Activated gamma-delta T cell treated with anti-CD3 and anti-CD28 coated beads, Interleukin-2, amount 50 U/mL, for 16 hours (primary cell): ENCODE measurements at regions not wholly inside any gene's neighbourhood (a gene's known extent, or its start where the extent isn't known, plus 50 kb on each side); places are given as distances from the start of the nearest gene placed in this dataset.

Experiments
- DNase-seq: peaks from one replicate; pipeline ENCODE4 v3.0.0-alpha.2; 2020; ENCODE audit warnings: low read depth

DNA sequence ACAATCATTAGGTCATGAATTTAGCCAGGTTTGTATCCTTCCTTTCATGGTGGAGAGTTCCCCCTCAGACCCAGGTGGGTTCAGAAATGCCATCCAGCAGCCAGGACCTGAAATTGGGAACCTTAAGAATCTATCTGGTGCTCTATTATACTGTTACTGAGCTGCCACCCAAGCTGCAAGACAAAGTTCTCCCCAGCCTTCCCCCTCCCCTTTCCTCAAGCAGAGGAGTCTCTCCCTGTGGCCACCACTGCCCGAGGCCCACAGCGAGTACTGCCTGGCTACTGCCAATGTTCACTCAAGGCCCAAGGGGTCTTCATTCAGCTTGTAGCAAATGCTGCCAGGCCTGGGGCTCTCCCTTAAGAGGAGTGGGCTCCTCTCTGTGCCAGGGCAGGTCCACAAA is 133.8 kb downstream of the TMEM38B start:
- no peak for DNase-seq

DNA sequence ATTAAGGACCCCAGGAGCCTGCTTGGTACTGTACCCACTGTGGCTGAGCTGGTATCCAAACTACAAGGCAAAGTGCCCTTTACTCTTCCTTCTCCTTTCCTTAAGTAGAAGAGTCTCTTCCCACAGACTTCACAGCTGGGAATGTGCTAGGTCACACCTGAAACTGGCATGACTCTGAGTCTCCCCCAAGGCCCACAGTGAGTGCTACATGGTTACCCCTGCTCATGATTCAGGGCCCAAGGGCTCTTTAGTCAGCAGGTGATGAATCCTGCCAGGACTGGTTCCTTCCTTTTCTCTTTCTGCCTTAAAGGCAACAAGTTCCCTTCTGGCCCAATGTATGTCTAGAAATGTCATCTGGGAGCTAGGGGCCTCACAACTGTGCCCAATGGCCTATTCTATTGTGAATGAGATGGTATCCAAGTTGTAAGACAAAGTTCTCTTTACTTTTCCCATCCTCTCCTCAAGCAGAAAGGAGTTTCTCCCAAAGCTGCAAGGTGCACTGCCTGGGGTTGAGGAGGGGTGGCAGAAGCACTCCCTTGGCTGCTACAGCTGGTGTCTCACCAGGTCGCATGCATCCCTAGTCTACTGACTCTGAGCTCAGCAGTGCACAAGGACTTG is 134.4 kb downstream of the TMEM38B start:
- DNase-seq: no peak

DNA sequence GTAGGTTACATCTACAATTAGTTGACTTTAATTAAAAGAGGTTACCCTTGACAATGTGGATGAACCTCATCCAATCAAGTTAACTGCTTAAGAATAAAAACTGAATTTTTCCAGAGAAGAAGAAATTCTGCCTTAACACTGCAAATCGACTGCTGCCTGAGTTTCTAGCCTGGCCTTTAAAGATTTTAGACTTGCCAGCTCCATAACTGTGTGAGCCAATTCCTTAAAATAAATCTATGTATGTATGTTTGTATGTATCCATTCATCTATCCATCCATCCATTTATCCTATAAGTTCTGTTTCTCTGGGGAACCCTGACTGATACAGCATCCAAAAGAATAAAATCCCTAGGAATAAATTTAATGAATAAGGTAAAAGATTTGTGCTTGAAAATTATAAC is 136.1 kb downstream of the TMEM38B start:
- DNase-seq: no peak

DNA sequence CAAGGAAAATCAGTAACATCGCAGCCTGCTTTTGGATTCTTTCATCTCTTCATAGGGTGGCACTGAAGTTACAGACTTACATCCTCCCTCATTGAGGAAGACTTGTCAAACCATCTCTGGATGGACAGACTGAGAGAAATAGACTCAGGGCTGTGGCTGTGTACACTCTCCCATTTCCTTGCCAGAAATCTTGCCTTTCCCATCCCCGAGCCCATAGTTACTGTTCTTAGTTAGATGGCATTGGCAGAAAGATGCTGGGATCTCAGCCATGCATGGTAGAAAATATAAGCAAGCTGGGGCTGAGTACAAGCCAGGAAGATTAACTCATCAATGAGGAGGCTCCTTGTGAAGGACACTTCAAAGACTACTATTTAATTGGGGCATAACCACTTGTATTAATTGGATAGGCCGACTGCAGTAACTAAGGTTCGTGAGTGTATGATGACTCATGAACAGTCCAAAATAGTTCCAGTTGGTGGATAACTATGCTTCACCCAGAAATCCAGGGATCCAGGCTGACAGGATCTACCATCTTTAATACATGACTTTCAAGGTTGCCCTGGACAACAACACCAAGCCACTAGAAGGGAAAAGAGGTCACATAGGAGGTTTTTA is 137.9 kb downstream of the TMEM38B start:
- DNase-seq: no peak

DNA sequence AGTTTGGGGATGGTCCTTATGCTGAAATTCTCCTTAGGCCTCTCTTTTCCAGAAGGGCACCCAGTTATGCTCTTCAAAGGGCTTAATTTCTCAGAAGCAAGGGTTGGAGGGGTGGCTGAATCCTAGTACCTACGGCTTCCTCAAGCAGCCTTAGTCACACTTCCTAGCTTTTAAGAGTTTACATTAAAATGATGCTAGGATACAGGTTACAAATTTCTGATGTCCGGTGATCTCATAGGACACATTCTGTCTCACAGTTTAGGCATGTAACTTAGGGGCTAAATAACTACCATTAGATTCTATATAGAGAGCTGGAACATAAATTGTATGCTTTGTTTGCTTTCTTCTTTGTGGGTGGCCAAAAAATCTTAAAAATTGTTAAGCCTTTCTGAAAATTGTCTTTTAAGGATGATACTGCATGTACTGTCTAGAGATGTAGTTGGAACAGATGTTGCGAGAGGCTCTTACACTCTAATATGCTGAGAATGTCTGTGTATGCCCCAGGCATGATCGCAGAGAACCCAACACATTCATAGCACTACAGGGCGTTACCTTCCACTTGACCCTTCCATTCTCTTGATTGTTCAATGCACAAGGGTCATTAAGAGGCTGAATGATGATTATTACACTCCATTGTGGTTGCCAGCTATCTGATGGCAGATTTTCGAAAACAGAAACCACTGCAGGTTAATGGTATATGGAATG is 139.1 kb downstream of the TMEM38B start:
- no peak for DNase-seq

DNA sequence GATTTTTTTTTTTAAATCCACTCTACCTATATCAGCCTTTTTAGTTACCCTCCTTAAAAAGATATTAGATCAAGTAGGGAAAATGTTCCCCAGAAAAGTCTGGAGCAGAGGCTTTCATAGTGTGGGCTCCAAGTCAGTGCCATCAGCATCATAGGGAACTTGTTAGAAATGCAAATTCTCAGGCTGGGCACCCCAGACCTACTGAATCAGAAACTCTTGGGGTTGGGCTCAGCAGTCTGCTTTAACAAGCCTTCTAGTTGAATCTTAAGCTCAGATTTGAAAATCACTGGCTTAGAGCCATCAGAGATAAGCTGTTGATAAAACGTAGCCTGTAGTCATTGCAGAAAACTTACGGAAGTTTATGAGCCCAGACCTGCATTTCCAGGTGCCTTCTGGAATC is 140.1 kb downstream of the TMEM38B start:
- no peak for DNase-seq

DNA sequence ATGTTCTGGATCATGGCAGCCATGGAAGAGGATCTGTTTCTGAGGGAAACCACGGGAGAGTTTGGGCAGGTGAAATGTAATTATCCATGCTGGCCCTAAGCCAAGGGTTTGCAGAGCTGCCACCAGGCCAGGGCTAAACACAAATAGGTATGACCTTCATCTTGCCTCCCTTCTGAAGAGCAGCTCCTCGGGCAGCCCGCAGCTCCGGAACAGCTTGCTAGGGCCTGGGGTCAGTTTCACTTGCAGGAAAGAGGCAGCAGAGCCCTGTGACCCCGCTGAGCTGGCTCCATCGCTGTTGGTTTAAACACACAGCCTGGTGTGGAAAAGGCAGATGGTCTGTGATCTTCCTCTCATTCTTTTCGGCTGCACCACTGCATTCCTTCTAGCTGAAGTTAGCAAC is 141.4 kb downstream of the TMEM38B start:
- DNase-seq: no peak

DNA sequence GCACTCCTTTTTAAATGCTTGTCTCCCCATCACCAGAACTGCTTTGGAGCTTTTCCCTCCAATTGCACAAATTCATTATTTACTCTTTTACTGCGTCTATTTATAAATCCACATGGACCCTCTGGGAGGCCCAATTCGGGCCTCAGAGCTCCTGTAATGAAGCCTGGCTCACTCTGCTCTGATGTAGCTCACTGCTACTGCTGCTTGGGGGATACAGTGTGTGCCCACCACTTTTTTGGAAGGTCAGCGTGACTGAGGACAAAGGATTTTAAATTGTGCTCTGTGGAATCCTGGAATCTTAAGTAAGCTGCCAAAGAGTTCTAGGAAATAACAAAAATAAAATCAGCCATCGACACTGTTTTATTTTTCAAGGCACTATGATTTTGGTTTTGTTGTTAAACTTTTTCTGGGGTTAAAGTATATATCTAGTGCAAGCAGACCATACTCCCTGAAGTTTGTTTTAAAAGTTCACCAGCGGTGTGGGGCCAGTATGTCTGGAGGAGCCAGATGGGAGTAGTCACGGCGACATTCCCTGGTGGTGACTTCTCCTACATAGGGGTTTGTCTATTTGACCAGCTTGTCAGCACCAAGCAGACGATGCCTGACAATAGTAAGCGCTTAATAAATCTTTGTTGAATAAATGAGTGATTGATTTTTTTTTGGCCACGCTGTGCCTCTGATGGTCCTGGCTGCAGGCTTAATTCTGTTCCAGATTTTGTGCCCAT is 142.8 kb downstream of the TMEM38B start:
- no peak for DNase-seq

DNA sequence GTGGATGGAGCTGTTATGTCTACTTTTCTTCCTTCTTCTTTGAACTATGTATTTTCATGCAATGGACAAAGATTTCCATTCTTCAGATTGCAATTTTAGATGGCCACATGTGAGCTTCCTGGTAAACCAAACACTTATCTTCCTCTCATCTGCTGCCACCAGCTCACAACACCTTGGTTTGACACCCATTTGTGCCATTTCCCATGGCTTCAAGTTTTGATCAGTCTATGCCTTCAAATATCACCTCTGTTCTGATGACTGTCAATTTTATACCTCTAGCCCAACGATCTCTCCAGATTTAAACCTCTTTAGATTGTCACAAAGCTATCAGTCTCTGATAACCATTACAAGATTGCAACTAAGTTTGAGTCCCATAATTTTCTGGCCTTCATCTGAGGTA is 147.2 kb downstream of the TMEM38B start:
- no peak for DNase-seq

DNA sequence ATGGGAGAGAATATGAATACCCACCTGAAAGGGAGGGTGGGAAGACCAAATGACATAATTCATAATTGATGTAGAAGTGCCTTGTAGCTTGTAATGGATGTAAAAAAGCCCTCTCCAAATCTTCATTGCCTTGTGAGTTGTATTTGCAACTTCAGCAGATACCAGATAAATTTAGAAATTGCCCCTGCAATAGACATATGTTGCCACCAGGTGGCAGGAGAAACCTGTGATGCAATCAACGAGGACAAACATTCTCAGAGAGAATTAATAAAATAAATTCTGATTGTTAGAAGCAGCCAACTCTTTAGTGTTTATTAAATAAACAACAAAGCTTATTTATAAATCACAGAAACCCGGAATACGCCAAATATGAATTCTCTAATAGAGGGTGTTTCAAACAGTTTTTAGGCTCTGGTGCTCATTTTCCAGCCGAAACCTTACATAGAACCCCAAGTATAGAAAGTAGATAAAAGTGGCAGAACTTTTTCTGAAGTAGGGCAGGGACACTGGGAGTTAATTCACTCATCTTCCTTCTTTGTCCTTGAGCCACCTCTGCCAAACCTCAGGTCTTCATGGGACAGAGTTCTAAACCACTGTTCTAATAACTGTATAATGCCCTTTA is 147.8 kb downstream of the TMEM38B start:
- DNase-seq: no peak

DNA sequence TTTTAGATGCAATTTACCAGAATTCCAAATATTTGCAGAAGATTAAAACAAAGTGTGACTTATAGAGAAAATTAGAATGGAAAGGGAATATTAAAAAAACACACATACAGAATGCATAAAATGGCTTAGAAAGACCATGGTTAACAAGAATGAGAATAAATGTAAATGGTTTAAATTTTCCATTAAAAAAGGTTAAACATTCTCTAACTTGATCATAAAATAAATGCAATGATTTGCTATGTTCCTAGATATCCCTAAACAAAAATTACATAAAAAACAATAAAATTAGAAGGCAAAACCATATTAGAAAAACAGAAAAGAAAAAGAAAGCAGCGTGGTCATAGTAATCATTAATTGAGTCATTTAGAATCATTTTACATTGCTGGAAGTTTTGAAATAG is 152.5 kb downstream of the TMEM38B start:
- no peak for DNase-seq

DNA sequence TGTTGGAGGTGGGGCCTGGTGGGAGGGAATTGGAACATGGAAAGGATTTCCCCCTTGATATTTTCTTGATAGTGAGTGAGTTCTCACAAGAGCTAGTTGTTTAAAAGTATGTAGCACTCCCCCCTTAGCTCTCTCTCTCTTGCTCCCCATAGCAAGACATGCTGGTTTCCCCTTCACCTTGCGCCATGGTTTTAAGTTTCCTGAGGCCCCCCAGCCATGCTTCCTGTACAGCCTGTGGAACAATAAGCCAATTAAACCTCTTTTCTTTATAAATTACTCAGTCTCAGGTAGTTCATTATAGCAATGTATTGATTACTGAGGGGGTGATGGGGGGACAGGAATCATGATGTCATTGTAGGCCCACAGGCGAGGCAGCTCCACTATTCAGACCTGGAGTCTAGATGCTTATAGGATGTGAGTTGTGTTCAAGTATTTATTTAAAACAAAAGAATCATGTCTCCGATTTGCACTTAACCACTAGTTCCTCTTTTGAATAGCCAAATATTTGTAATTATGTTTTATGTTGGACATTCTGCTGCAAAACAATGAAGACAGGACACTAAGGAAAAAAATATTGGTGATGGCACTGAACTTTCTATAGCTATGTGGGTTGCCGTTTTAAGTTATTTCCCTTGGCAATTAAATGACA is 156.6 kb downstream of the TMEM38B start:
- DNase-seq: no peak

DNA sequence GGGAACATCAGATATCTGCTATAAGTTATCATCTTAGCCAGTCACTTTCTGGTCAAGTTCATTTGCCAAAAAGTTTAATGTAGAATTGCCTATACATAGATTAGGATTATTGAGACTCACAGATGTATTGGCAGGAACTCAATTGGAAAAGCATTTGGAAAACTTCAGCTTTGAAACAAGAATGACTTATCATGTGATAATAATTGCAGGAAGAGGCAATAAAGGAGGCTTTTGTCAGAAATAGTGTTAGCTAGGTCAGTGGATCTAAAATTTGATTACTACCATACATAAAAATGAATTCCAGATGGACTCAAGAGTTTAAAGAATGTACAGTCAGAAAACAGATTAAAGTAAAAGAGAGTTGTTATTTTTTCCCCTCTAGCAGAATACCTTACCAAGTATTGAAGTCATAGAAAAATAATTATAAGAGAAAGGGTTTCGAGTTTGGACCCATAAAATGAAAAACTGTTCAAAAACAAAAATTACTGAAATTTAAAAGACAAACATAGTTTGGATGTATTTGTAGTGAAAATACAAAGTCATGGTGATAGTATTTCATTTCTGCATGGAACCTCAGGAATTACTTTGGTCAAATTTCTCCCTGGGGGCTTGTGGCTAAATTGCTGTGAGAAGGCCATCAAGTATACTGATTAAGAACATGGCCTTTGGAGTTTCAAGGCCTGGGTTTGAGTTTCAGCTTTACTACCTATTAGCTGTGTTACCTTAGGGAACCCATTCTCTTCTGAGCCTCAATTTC is 159.9 kb downstream of the TMEM38B start:
- DNase-seq: no peak

DNA sequence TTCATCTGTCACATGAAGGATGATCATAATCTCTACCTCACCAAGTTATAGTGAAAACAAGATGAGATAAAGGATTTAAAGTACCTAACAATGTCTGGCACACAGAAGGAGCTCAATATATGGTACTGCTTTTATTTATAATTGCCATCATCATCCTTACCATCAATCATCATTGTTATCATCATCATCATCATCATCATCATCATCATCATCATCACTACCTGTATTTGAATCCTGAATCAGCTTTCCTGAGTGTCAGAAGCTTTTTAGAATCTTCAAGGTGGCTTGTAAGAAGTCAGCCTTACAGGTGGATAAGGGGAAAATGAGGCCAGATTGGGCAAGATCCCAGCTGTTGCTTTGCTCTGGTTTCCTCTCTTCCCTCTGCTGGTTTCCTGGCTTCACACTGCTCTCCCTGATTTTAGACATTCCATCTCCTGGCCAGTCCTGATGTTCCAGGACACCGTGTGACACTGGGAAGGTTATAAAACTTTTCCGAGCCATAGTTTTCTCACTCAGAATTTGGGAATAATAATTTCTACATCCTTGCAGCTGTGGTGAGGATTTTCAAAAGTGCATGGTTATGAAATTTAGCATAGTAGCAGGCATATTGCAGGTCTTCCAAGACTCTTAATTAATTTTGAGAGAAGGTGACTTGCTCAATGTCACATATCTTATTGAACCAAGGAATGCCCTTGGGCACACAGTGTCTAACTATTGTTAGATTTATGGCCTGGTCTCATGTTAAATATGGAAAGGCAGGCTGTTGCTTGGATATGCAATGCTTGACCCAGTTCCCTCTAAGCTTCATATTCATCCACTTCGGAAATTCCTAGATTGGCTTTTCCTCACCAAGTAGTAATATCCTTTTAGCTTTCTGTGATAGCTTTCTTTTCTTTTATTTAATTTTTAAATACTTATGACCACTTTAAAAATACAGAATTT is 160.7 kb downstream of the TMEM38B start:
- DNase-seq: no peak

DNA sequence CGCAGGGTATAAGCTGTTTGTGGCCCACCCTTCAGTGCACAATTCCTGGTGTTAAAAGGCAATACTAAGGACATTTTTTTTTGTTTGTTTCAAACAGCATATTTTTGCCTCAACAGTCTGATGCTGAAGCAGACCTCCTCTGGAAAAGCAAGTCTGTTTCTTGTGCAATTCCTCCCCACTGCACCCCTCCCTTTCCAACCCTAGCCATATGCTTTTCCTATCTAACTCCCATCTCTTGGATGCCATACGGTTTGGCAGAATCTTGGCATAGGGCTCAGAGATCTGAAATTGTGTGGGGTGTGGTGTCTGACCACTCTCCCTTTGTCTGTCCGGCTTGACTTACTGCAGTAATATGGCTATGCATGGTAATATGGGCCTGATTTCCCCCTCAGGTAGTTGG is 161.6 kb downstream of the TMEM38B start:
- no peak for DNase-seq

DNA sequence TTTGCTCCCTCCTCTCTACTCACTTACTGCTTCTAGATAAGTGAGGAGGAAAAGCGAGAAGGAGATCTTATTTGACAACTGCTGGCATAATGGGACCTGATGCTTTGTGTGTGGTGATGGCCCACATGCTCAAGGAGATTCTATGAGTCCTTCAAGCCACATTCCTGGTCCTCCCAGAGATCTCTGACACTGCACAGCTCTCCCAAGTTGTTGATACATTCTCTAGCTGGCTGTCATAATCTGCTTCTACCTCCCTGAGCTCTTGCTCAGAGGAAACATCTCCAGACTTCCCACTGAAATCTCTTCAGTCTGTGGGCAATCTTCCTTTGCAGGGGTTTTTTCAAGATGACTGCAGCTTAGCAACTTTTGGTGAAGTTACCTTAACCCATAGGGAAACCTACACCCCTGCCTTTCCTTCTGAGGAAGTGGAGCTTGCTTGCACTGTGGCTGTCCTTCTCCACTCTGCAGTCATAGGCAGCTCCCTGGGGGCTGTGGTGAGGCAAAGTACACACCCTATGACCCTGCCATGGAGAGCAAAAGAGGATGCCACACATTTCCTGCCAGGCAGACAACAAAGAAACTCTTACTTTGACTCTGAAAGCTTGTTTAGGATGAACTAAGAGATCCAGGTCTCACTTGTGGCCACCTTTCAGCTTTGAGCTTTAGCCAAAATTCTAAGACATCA is 163.8 kb downstream of the TMEM38B start:
- DNase-seq: no peak

DNA sequence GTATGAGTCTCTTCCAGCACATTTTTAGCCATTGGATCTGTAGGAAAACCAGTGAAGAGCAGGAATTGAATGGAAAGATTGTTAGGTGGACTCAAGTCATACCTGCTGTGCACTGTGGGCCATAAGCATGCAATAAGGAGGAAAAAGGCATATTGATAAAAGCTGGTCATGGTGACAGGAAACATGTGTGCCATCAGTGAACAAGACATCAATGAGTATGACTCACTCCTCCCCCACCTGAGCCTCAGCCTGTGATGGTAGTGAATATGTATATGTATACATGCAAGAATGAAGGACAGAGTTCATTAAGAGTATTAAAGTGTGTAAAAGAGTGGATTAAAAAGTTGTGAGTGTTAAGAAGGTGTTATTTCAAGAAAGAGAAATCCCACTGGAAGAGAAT is 164.5 kb downstream of the TMEM38B start:
- no peak for DNase-seq

DNA sequence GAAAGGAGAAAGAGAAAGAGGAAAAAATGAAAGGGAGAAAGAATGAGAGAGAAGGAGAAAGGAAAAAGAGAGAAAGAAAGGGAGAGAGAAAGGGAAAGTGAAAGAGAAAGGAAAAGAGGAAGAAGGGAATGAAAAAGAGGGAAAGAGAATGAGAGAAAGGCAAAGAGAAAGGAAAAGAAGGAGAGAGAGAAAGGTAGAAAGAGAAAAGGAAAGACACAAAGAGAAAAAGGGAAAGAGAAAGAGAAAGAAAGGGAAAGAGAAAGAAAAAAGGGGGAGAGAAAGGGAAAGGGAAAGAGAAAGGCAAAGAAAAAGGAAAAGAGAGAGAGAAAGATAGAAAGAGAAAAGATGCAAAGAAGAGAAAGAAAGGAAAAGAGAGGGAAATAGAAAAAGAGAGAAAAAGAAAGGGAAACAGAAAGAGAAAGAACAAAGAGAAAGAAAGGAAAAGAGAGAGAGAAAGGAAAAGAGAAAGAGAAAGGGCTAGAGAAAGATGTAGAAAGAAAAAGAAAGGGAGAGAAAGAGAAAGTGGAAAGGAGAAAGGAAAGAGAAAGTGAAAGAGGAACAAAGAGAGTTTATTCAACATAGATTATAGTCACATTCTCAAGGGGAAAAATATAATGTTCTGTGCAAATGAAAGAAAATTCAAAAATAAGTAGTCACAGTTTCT is 165.2 kb downstream of the TMEM38B start:
- DNase-seq: no peak

DNA sequence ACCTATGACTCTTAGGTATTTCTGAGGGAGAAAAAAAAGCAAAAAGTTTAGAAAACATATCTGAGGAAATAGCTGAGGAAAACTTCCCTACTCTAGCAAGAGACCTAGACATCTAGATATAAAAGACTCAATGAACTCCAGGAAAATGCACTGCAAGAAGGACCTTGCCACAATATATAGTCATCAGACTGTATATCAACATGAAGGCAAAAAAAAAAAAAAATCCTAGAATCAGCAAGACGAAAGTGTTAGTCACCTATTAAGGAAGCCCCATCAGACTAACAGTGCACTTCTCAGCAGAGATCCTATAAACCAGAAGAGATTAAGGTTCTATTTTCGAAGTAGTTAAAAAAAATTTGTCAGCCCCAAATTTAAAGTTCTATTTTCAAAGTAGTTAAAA is 166.2 kb downstream of the TMEM38B start:
- no peak for DNase-seq
